ENCODE measurements at regions not wholly inside any gene's neighbourhood (a gene's known extent, or its start where the extent isn't known, plus 50 kb on each side); places are given as distances from the start of the nearest gene placed in this dataset.

DNA sequence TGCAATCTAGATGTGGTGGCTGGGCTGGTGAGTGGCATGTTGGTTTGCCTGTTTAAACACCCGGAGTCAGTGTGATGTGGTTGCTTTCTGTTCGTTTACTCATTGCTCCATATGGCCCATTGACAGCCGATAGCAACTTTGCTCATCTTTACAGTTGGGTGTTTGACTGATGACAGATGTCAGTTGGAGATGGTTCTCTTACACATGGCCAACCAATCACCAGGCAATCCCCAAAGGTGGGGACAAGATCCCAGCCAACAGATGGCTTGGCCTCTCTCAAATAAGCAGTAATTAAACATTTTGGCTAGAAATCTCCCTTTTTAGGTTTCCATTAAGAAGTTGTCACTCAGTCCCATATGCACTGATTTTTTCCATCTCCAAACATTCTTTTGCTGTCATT, 497.1 kb upstream of the ARGLU1 start:
- H3K4me2 ChIP-seq (ENCODE audit: insufficient read depth, low read length): no peak overlapping the region
- H3K9me1 ChIP-seq (replicated peaks; ENCODE audit: control insufficient read depth, extremely low read depth, insufficient read depth, low read length): no peaks in the 10 kb centered on the region
- H3K79me2 ChIP-seq (ENCODE audit: control insufficient read depth, insufficient read depth, low read length): no peaks in the 10 kb centered on the region
- H4K20me1 ChIP-seq (replicated peaks; ENCODE audit: control insufficient read depth, extremely low read depth, insufficient read depth, low read length): no peaks in the 10 kb centered on the region
- intact Hi-C loops (cut with micrococcal nuclease) (no loop called here), dilution Hi-C loops (cut with MboI; ENCODE audit: extremely low pct_ligation_motif_present, low sequenced_read_pairs) (no loop called here)
- no peaks in the 10 kb centered on the region for H3K36me3 ChIP-seq (ENCODE audit: control insufficient read depth in 2 of 2, extremely low read depth in 1 of 2, insufficient read depth in 2 of 2, low read length in 2 of 2)
- H3K9me3 ChIP-seq (replicated peaks; ENCODE audit: control insufficient read depth, insufficient read depth, low read length): no peaks in the 10 kb centered on the region
- ChIA-PET CTCF (interaction anchor here (1.5 kb wide), 1 partner anchor 12 kb away, joined by 5 read pairs; no protein-coding TSS in a partner anchor), POLR2A (no interaction called here)
- no peak overlapping the region for H3K4me3 ChIP-seq (replicated peaks in 1 of 3; ENCODE audit: insufficient read depth in 1 of 3, low read depth in 1 of 3, low read length in 3 of 3)
- H3K4me1 ChIP-seq (ENCODE audit: control insufficient read depth, extremely low read depth, insufficient read depth, low read length): no peaks in the 10 kb centered on the region
- TF ChIP-seq, protein P1, sequence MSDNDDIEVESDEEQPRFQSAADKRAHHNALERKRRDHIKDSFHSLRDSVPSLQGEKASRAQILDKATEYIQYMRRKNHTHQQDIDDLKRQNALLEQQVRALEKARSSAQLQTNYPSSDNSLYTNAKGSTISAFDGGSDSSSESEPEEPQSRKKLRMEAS (IDR thresholded peaks at IDR 0.05; ENCODE audit: insufficient read depth, insufficient read length): no peak
- no peak for TF ChIP-seq EZH2 (IDR thresholded peaks at IDR 0.05; ENCODE audit: borderline replicate concordance, low read depth, low read length, severe bottlenecking)
- no peak for TF ChIP-seq MYC (IDR thresholded peaks at IDR 0.05; ENCODE audit: low read depth, low read length)
- no peak for TF ChIP-seq POLR2AphosphoS5 (IDR thresholded peaks at IDR 0.05; ENCODE audit: insufficient read depth, low read depth, low read length)
- no peak for TF ChIP-seq JUN (IDR thresholded peaks at IDR 0.05; ENCODE audit: borderline replicate concordance, insufficient read depth, insufficient read length, low read depth)
- no peak for TF ChIP-seq POLR2A (IDR thresholded peaks at IDR 0.05; ENCODE audit: low read depth, low read length)
- no peak for TF ChIP-seq GATA2 (IDR thresholded peaks at IDR 0.05; ENCODE audit: insufficient read depth, insufficient read length, low read depth, low read length)
- TF ChIP-seq, protein P2, sequence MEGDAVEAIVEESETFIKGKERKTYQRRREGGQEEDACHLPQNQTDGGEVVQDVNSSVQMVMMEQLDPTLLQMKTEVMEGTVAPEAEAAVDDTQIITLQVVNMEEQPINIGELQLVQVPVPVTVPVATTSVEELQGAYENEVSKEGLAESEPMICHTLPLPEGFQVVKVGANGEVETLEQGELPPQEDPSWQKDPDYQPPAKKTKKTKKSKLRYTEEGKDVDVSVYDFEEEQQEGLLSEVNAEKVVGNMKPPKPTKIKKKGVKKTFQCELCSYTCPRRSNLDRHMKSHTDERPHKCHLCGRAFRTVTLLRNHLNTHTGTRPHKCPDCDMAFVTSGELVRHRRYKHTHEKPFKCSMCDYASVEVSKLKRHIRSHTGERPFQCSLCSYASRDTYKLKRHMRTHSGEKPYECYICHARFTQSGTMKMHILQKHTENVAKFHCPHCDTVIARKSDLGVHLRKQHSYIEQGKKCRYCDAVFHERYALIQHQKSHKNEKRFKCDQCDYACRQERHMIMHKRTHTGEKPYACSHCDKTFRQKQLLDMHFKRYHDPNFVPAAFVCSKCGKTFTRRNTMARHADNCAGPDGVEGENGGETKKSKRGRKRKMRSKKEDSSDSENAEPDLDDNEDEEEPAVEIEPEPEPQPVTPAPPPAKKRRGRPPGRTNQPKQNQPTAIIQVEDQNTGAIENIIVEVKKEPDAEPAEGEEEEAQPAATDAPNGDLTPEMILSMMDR (IDR thresholded peaks at IDR 0.05; ENCODE audit: extremely low read depth in 1 of 2, insufficient read depth in 1 of 2, low read depth in 1 of 2, low read length in 2 of 2): no peak
- no peak for TF ChIP-seq FOS (IDR thresholded peaks at IDR 0.05; ENCODE audit: borderline replicate concordance, insufficient read depth, low read length)
- FAIRE-seq (no peak), DNase-seq (ENCODE audit: low read depth, low spot score) (no peak)
- H3K9ac ChIP-seq (replicated peaks; ENCODE audit: extremely low read depth, insufficient read depth, low read length): no peak overlapping the region
- H3K27me3 ChIP-seq (ENCODE audit: control insufficient read depth in 2 of 2, insufficient read depth in 2 of 2, low read length in 2 of 2): no peaks in the 10 kb centered on the region
- no peak overlapping the region for H2AFZ ChIP-seq (ENCODE audit: low read depth, low read length)
- no TSS peak for BruUV-seq (replicated peaks)
- no peak overlapping the region for H3K27ac ChIP-seq (ENCODE audit: insufficient read depth, low read depth, low read length)
